ENCODE measurements at regions not wholly inside any gene's neighbourhood (a gene's known extent, or its start where the extent isn't known, plus 50 kb on each side); places are given as distances from the start of the nearest gene placed in this dataset.

DNA sequence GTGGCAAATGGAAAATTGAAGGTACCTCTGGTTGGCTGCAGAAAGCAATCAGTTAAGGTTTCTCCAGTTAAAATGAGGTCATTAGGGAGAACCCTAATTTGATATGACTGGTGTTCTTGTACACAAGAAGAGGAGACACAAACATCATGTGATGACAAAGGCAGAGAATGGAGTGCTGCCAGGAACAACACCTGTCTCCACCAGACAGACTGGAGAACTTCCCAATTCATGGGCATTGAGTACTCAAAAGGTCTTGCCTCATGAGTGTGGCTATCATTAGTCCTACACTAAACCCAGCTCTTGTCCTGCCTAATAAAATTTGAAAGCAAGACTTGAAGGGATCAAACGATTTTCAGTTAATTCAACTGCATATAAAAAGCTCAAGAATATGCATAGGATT is 152.6 kb downstream of the PTPN20 start:
- no peaks in the 10 kb centered on the region for H3K4me1 Mint-ChIP-seq
- ChIA-PET POLR2A (no interaction called here), CTCF (interaction anchor here (1.0 kb wide), 1 partner anchor 16 kb away, joined by 4 read pairs; no protein-coding TSS in a partner anchor)
- no peaks in the 10 kb centered on the region for H3K27me3 Mint-ChIP-seq
- no peaks in the 10 kb centered on the region for H3K9me3 Mint-ChIP-seq
- DNase-seq: no peak
- no peak overlapping the region for H3K27ac Mint-ChIP-seq
- no peak overlapping the region for H3K4me3 Mint-ChIP-seq
- no peaks in the 10 kb centered on the region for H3K36me3 Mint-ChIP-seq (ENCODE audit: low read depth)

GRCh38 chr10:47065903-47066302 is 154.7 kb downstream of the PTPN20 start:
- Mint-ChIP-seq H3K9me3 (no peaks in the 10 kb centered on the region), H3K4me3 (no peak overlapping the region), H3K27ac (no peak overlapping the region), H3K36me3 (ENCODE audit: low read depth) (no peaks in the 10 kb centered on the region), H3K27me3 (no peaks in the 10 kb centered on the region), H3K4me1 (no peaks in the 10 kb centered on the region)
- POLR2A ChIA-PET: no interaction called here
- CTCF ChIA-PET: no interaction called here
- DNase-seq: no peak

- Mint-ChIP-seq H3K9me3 (no peaks in the 10 kb centered on the region), H3K27ac (no peak overlapping the region), H3K4me3 (no peak overlapping the region), H3K27me3 (peaks cover 5% of the 10 kb centered on the region), H3K4me1 (no peaks in the 10 kb centered on the region), H3K36me3 (ENCODE audit: low read depth) (no peaks in the 10 kb centered on the region)
- no peak for DNase-seq
- ChIA-PET CTCF (no interaction called here), POLR2A (no interaction called here)
Observed at GRCh38 chr10:47067949-47068940, 157.0 kb downstream of the PTPN20 start.

- no peaks in the 10 kb centered on the region for H3K9me3 Mint-ChIP-seq
- DNase-seq: no peak
- CTCF ChIA-PET: no interaction called here
- H3K4me3 Mint-ChIP-seq: no peak overlapping the region
- H3K4me1 Mint-ChIP-seq: no peaks in the 10 kb centered on the region
- H3K36me3 Mint-ChIP-seq (ENCODE audit: low read depth): no peaks in the 10 kb centered on the region
- POLR2A ChIA-PET: no interaction called here
- H3K27ac Mint-ChIP-seq: no peak overlapping the region
- peaks cover 5% of the 10 kb centered on the region for H3K27me3 Mint-ChIP-seq
Observed at GRCh38 chr10:47070541-47070940, 159.3 kb downstream of the PTPN20 start.

DNA sequence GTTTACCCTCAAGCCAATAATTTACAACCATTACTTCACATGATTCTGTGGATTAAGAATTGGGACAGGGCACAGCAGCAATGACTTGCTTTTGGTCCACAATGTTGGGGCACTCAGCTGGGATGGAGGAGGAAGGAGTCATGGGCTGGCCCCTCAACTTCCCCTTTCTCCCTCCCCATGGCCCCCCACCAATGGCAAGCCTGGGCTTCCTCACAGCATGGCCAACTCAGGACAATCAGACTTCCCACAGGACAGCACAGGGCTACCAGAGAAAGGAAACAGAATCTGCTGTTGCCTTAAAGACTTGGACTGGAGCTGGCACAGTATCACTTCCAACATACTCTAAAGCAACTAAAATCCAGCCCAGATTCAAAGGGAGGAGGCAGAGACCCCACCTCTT is 160.7 kb downstream of the PTPN20 start:
- Mint-ChIP-seq H3K36me3 (ENCODE audit: low read depth) (no peaks in the 10 kb centered on the region), H3K9me3 (no peaks in the 10 kb centered on the region), H3K27ac (no peak overlapping the region), H3K4me1 (no peaks in the 10 kb centered on the region), H3K4me3 (no peak overlapping the region), H3K27me3 (peaks cover 5% of the 10 kb centered on the region)
- DNase-seq: no peak
- CTCF ChIA-PET: interaction anchor here (0.6 to 1.4 kb wide), 2 partner anchors 24 to 56 kb away, joined by 3 to 4 read pairs; no protein-coding TSS in a partner anchor
- POLR2A ChIA-PET: no interaction called here

GRCh38 chr10:47073967-47074366 is 162.7 kb downstream of the PTPN20 start:
- Mint-ChIP-seq H3K4me1 (no peaks in the 10 kb centered on the region), H3K9me3 (no peaks in the 10 kb centered on the region), H3K36me3 (ENCODE audit: low read depth) (no peaks in the 10 kb centered on the region), H3K27me3 (peaks cover 5% of the 10 kb centered on the region), H3K27ac (no peak overlapping the region), H3K4me3 (no peak overlapping the region)
- CTCF ChIA-PET: interaction anchor here (0.6 kb wide), 1 partner anchor 9 kb away, joined by 3 read pairs; no protein-coding TSS in a partner anchor
- POLR2A ChIA-PET: no interaction called here
- DNase-seq: no peak

GRCh38 chr10:47076949-47077361 is 165.7 kb downstream of the PTPN20 start:
- POLR2A ChIA-PET: no interaction called here
- CTCF ChIA-PET: no interaction called here

GRCh38 chr10:47077386-47077785 is 166.2 kb downstream of the PTPN20 start:
- Mint-ChIP-seq H3K36me3 (ENCODE audit: low read depth) (no peaks in the 10 kb centered on the region), H3K27me3 (peaks cover 3% of the 10 kb centered on the region), H3K27ac (no peak overlapping the region), H3K4me1 (peaks cover 1% of the 10 kb centered on the region), H3K4me3 (no peak overlapping the region), H3K9me3 (no peaks in the 10 kb centered on the region)
- ChIA-PET POLR2A (no interaction called here), CTCF (no interaction called here)
- DNase-seq: no peak

More at GRCh38 chr10:47076949-47077361, 165.7 kb downstream of the PTPN20 start:
- no peaks in the 10 kb centered on the region for H3K36me3 Mint-ChIP-seq (ENCODE audit: low read depth)
- peaks cover 1% of the 10 kb centered on the region for H3K4me1 Mint-ChIP-seq
- no peak overlapping the region for H3K4me3 Mint-ChIP-seq
- no peak overlapping the region for H3K27ac Mint-ChIP-seq
- H3K9me3 Mint-ChIP-seq: no peaks in the 10 kb centered on the region
- H3K27me3 Mint-ChIP-seq: peaks cover 5% of the 10 kb centered on the region
- no peak for DNase-seq

DNA sequence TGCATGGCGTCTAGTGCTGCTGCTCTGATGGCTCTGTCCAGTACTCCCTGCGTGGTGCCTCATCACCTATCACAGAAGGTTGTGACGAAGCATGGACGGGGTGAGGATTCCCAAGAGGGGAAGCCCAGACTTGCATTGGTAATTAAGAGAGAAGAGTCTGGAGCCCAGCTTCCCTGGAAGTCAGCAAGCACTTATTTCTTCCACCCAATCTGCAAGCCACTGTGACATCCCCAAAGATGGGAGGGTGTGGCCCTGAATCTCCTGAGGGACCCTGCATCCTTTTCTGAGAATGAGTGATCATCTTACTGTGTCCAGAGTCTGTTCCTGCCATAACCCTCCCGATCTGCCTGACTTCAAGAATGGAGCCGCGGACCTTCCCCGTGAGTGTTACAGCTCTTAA is 166.7 kb downstream of the PTPN20 start:
- no peak overlapping the region for H3K27ac Mint-ChIP-seq
- no peaks in the 10 kb centered on the region for H3K36me3 Mint-ChIP-seq (ENCODE audit: low read depth)
- CTCF ChIA-PET: no interaction called here
- POLR2A ChIA-PET: no interaction called here
- no peaks in the 10 kb centered on the region for H3K27me3 Mint-ChIP-seq
- H3K4me1 Mint-ChIP-seq: peaks cover 1% of the 10 kb centered on the region
- no peak overlapping the region for H3K4me3 Mint-ChIP-seq
- H3K9me3 Mint-ChIP-seq: no peaks in the 10 kb centered on the region
- DNase-seq: no peak

- Mint-ChIP-seq H3K4me3 (no peak overlapping the region), H3K36me3 (ENCODE audit: low read depth) (no peaks in the 10 kb centered on the region), H3K4me1 (peaks cover 1% of the 10 kb centered on the region), H3K27me3 (no peaks in the 10 kb centered on the region), H3K9me3 (no peaks in the 10 kb centered on the region), H3K27ac (no peak overlapping the region)
- ChIA-PET CTCF (interaction anchor here (1.0 kb wide), 1 partner anchor 31 kb away, joined by 3 read pairs; no protein-coding TSS in a partner anchor), POLR2A (no interaction called here)
- no peak for DNase-seq
Observed at GRCh38 chr10:47078393-47079203, 167.4 kb downstream of the PTPN20 start.

DNA sequence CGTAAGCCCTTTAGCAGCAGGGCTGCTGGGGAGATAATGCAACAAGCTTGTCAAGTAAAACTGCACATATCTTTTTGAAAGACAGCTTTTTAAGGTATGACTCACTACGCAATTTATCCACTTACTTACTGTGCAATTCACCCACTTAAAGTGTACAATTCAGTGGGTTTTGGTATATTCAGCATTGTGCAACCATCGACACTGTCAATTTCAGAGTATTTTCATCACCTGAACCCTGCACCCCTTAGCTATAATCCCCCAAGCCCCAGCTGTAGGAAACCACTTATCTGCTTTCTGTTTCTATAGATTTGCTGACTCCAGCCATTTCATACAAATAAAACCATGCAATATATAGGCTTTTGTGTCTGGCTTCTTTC is 168.0 kb downstream of the PTPN20 start:
- peaks cover 1% of the 10 kb centered on the region for H3K4me1 Mint-ChIP-seq
- H3K36me3 Mint-ChIP-seq (ENCODE audit: low read depth): no peaks in the 10 kb centered on the region
- ChIA-PET CTCF (interaction anchor here (1.0 kb wide), 1 partner anchor 31 kb away, joined by 3 read pairs; no protein-coding TSS in a partner anchor), POLR2A (no interaction called here)
- H3K4me3 Mint-ChIP-seq: no peak overlapping the region
- H3K27me3 Mint-ChIP-seq: no peaks in the 10 kb centered on the region
- DNase-seq: no peak
- H3K9me3 Mint-ChIP-seq: no peaks in the 10 kb centered on the region
- H3K27ac Mint-ChIP-seq: no peak overlapping the region

DNA sequence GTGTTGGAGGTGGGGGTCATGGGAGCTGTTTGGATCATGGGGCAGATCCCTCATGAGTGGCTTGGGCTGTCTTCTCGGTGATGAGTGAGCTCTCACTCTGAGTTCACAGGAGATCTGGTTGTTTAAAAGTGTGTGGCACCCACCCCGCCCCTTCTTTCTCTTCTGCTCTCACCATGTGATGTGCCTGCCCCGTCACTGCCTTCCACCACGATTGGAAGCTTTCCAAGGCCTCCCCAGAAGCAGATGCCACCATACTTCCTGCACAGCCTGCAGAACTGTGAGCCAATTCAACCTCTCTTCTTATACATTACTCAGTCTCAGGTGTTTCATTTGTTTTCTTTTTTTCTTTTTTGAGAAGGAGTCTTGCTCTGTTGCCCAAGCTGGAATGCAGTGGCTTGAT is 170.0 kb downstream of the PTPN20 start:
- no peak overlapping the region for H3K27ac Mint-ChIP-seq

GRCh38 chr10:47082055-47082784 is 171.0 kb downstream of the PTPN20 start:
- no peaks in the 10 kb centered on the region for H3K27me3 Mint-ChIP-seq
- no peak overlapping the region for H3K27ac Mint-ChIP-seq
- H3K4me1 Mint-ChIP-seq: peaks cover 1% of the 10 kb centered on the region
- H3K9me3 Mint-ChIP-seq: no peaks in the 10 kb centered on the region
- POLR2A ChIA-PET: no interaction called here
- H3K4me3 Mint-ChIP-seq: no peak overlapping the region
- no peaks in the 10 kb centered on the region for H3K36me3 Mint-ChIP-seq (ENCODE audit: low read depth)
- no peak for DNase-seq
- CTCF ChIA-PET: interaction anchor here (0.9 kb wide), 2 partner anchors 19 to 229 kb away, joined by 3 to 4 read pairs; no protein-coding TSS in a partner anchor

More for the DNA sequence above, 170.0 kb downstream of the PTPN20 start:
- no peaks in the 10 kb centered on the region for H3K27me3 Mint-ChIP-seq
- no peak overlapping the region for H3K4me3 Mint-ChIP-seq
- no peaks in the 10 kb centered on the region for H3K36me3 Mint-ChIP-seq (ENCODE audit: low read depth)
- no peaks in the 10 kb centered on the region for H3K9me3 Mint-ChIP-seq
- DNase-seq: no peak
- ChIA-PET POLR2A (no interaction called here), CTCF (interaction anchor here (0.9 kb wide), 1 partner anchor 18 kb away, joined by 4 read pairs; no protein-coding TSS in a partner anchor)
- H3K4me1 Mint-ChIP-seq: peaks cover 1% of the 10 kb centered on the region
